PC-9 (cell line): ENCODE measurements at regions not wholly inside any gene's neighbourhood (a gene's known extent, or its start where the extent isn't known, plus 50 kb on each side); places are given as distances from the start of the nearest gene placed in this dataset.
"Not testable (repeated sequence)": the region's sequence is repeated elsewhere in the genome, so short reads cannot be mapped to it uniquely, and the experiment has no call there.

Experiments
- EZH2 ChIP-seq: fragments of 200-600 bp; sonication (generic); IDR thresholded peaks from 2 replicates; pipeline ENCODE4 v1.8.0; 2017; ENCODE audit warnings: antibody characterized with exemption, low read depth
- TF ChIP-seq, protein P1 (sequence below): fragments of 200-600 bp; sonication (generic); conservative IDR thresholded peaks from 2 replicates; pipeline ENCODE4 v1.6.1; 2017; ENCODE audit warnings: mixed run types, antibody characterized with exemption, mild to moderate bottlenecking, moderate library complexity

DNA sequence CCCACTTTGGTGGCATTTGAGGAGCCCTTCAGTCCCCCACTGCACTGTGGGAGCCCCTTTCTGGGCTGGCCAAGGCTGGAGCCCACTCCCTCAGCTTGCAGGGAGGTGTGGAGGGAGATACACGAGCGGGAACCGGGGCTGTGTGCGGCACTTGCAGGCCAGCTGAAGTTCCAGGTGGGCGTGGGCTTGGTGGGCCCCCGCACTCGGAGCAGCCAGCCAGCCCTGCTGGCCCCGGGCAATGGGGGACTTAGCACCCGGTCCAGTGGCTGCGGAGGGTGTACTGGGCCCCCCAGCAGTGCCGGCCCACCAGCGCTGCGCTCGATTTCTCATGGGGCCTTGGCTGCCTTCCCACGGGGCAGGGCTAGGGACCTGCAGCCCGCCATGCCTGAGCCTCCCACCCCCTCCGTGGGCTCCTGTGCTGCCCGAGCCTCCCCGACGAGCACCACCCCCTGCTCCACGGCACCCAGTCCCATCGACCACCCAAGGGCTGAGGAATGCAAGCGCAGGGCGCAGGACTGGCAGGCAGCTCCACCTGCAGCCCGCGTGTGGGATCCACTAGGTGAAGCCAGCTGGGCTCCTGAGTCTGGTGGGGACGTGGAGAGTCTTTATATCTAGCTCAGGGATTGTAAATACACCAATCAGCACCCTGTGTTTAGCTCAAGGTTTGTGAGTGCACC is 379.7 kb downstream of the CGGBP1 start:
- TF ChIP-seq, protein P1, sequence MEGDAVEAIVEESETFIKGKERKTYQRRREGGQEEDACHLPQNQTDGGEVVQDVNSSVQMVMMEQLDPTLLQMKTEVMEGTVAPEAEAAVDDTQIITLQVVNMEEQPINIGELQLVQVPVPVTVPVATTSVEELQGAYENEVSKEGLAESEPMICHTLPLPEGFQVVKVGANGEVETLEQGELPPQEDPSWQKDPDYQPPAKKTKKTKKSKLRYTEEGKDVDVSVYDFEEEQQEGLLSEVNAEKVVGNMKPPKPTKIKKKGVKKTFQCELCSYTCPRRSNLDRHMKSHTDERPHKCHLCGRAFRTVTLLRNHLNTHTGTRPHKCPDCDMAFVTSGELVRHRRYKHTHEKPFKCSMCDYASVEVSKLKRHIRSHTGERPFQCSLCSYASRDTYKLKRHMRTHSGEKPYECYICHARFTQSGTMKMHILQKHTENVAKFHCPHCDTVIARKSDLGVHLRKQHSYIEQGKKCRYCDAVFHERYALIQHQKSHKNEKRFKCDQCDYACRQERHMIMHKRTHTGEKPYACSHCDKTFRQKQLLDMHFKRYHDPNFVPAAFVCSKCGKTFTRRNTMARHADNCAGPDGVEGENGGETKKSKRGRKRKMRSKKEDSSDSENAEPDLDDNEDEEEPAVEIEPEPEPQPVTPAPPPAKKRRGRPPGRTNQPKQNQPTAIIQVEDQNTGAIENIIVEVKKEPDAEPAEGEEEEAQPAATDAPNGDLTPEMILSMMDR, result not testable (repeated sequence)
- TF ChIP-seq EZH2, result not testable (repeated sequence)
